GM08714 (cell line): ENCODE measurements at regions not wholly inside any gene's neighbourhood (a gene's known extent, or its start where the extent isn't known, plus 50 kb on each side); places are given as distances from the start of the nearest gene placed in this dataset.
"Not testable (repeated sequence)": the region's sequence is repeated elsewhere in the genome, so short reads cannot be mapped to it uniquely, and the experiment has no call there.

Experiments used
- H3K4me3 ChIP-seq: fragments of 200-500 bp; sonication (Bioruptor generic); 2 replicates; pipeline ENCODE4 v1.5.1; 2014; ENCODE audit warnings: mild to moderate bottlenecking, low read length, inconsistent platforms
- ZNF274 ChIP-seq: IDR thresholded peaks from 2 replicates; pipeline ENCODE4 v1.6.1; 2012; ENCODE audit warnings: mild to moderate bottlenecking, low read depth, low read length

GRCh38 chr13:81018936-81019335 lies 678.0 kb upstream of the SPRY2 start:
- no peak for TF ChIP-seq ZNF274
- H3K4me3 ChIP-seq, result no peak overlapping the region

- TF ChIP-seq ZNF274, result no peak
- H3K4me3 ChIP-seq, result no peak overlapping the region
These were observed 676.7 kb upstream of the SPRY2 start for GRCh38 chr13:81017513-81018152.

GRCh38 chr13:81012031-81012430 lies 671.1 kb upstream of the SPRY2 start:
- no peak overlapping the region for H3K4me3 ChIP-seq
- no peak for TF ChIP-seq ZNF274

GRCh38 chr13:81001828-81002385 lies 661.0 kb upstream of the SPRY2 start:
- TF ChIP-seq ZNF274, result no peak
- no peak overlapping the region for H3K4me3 ChIP-seq

GRCh38 chr13:80998603-80999002 lies 657.7 kb upstream of the SPRY2 start:
- H3K4me3 ChIP-seq, result not testable (repeated sequence)

GRCh38 chr13:80989747-80990146 lies 648.8 kb upstream of the SPRY2 start:
- TF ChIP-seq ZNF274, result no peak
- H3K4me3 ChIP-seq, result no peak overlapping the region

GRCh38 chr13:80989241-80989640 lies 648.3 kb upstream of the SPRY2 start:
- TF ChIP-seq ZNF274, result no peak
- H3K4me3 ChIP-seq, result no peak overlapping the region

- H3K4me3 ChIP-seq, result no peak overlapping the region
- TF ChIP-seq ZNF274, result no peak
These were observed 647.6 kb upstream of the SPRY2 start for GRCh38 chr13:80988391-80989151.

- no peak overlapping the region for H3K4me3 ChIP-seq
- no peak for TF ChIP-seq ZNF274
These were observed 638.2 kb upstream of the SPRY2 start for GRCh38 chr13:80979035-80979641.

GRCh38 chr13:80977168-80977567 lies 636.2 kb upstream of the SPRY2 start:
- TF ChIP-seq ZNF274, result no peak
- no peak overlapping the region for H3K4me3 ChIP-seq

- H3K4me3 ChIP-seq, result no peak overlapping the region
- no peak for TF ChIP-seq ZNF274
These were observed 635.0 kb upstream of the SPRY2 start for GRCh38 chr13:80975903-80976302.

- TF ChIP-seq ZNF274, result no peak
- no peak overlapping the region for H3K4me3 ChIP-seq
These were observed 632.8 kb upstream of the SPRY2 start for GRCh38 chr13:80973721-80974120.

- no peak for TF ChIP-seq ZNF274
- no peak overlapping the region for H3K4me3 ChIP-seq
These were observed 632.0 kb upstream of the SPRY2 start for GRCh38 chr13:80972857-80973478.

GRCh38 chr13:80965097-80965496 lies 624.2 kb upstream of the SPRY2 start:
- no peak for TF ChIP-seq ZNF274
- H3K4me3 ChIP-seq, result no peak overlapping the region

- H3K4me3 ChIP-seq, result no peak overlapping the region
- TF ChIP-seq ZNF274, result no peak
These were observed 621.9 kb upstream of the SPRY2 start for GRCh38 chr13:80962855-80963254.

GRCh38 chr13:80962173-80962572 lies 621.2 kb upstream of the SPRY2 start:
- no peak overlapping the region for H3K4me3 ChIP-seq
- no peak for TF ChIP-seq ZNF274
